Peyer's patch (tissue), 4 donors: ENCODE measurements at regions not wholly inside any gene's neighbourhood (a gene's known extent, or its start where the extent isn't known, plus 50 kb on each side); places are given as distances from the start of the nearest gene placed in this dataset.

ENCODE experiments used
- POLR2A ChIP-seq, 2 donors: fragments of 450-650 bp; IDR thresholded peaks; one replicate each; pipeline ENCODE4 v1.5.1; 2017; ENCODE audit warnings: antibody characterized with exemption in 2 of 2, mild to moderate bottlenecking in 2 of 2, moderate library complexity in 2 of 2
- TF ChIP-seq, protein P1 (sequence below), 6 experiments: fragments of 450-650 bp in 4 of 6; fragments of 200-600 bp in 2 of 6; sonication (generic) in 1 of 6; IDR thresholded peaks; one replicate each; pipeline ENCODE4 v1.5.1; 2017 to 2019; ENCODE audit warnings: antibody characterized with exemption in 6 of 6, mild to moderate bottlenecking in 3 of 6, moderate library complexity in 1 of 6

DNA sequence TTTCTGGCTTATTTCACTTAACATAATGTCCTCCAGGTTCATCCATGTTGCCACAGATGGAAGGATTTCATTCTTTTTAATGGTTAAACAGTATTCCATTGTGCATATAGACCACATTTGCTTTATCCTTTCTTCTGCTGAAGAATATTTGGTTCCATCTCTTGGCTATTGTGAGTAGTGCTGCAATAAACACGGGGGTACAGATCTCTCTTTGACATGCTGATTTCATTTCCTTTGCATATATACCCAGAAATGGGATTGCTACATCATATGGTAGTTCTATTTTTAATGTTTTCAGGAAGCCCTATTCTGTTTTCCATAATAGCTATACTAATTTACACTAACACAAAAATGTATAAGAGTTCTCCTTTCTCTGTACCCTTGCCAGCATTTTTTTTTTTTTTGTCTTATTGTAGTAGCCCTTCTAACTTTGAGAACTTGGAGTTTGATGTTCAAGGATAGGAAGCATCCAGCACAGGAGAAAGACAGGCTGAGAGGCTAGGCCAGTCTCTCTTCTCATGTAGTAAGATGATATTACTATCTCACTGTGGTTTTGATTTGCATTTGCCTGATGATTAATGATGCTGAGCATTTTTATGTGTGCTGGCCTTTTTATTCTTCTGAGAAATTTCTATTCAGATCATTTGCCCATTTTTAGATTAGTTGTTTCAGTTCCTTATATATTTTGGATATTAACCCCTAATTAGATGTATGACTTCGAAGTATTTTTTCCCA is 592.2 kb upstream of the ZNF608 start:
- TF ChIP-seq, protein P1, sequence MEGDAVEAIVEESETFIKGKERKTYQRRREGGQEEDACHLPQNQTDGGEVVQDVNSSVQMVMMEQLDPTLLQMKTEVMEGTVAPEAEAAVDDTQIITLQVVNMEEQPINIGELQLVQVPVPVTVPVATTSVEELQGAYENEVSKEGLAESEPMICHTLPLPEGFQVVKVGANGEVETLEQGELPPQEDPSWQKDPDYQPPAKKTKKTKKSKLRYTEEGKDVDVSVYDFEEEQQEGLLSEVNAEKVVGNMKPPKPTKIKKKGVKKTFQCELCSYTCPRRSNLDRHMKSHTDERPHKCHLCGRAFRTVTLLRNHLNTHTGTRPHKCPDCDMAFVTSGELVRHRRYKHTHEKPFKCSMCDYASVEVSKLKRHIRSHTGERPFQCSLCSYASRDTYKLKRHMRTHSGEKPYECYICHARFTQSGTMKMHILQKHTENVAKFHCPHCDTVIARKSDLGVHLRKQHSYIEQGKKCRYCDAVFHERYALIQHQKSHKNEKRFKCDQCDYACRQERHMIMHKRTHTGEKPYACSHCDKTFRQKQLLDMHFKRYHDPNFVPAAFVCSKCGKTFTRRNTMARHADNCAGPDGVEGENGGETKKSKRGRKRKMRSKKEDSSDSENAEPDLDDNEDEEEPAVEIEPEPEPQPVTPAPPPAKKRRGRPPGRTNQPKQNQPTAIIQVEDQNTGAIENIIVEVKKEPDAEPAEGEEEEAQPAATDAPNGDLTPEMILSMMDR (IDR thresholded peaks at IDR 0.05): no peak
- TF ChIP-seq POLR2A (IDR thresholded peaks at IDR 0.05): no peak
